Caco-2 (cell line): ENCODE measurements at regions not wholly inside any gene's neighbourhood (a gene's known extent, or its start where the extent isn't known, plus 50 kb on each side); places are given as distances from the start of the nearest gene placed in this dataset.

Experiments used
- BruUV-seq: library from RNA; stranded (reverse); fragments of 400-500 nt; replicated peaks from 2 replicates; lab custom pipeline; 2021; lab: Mats Ljungman, UMichigan
- CTCF ChIA-PET: fragments of 300-600 bp; sonication (Branson Sonifier 250); formaldehyde crosslinking; loops from one replicate; lab custom pipeline; 2022; ENCODE audit warnings: antibody characterized with exemption; lab: Charles Lee
- POLR2A ChIA-PET: fragments of 300-600 bp; sonication (Branson Sonifier 250); formaldehyde crosslinking; loops from one replicate; lab custom pipeline; 2022; ENCODE audit warnings: antibody characterized with exemption; lab: Charles Lee
- DNase-seq, 2 experiments: peaks; one replicate each; pipeline versions ENCODE4 v3.0.0 to v3.0.0-alpha.2; 2020 to 2022
- H3K27me3 ChIP-seq: replicated peaks from 2 replicates; pipeline ENCODE4 v1.6.0; 2011; ENCODE audit warnings: low read length; ENCODE audit not compliant: control insufficient read depth, insufficient read depth
- H3K36me3 ChIP-seq: 2 replicates; pipeline ENCODE4 v1.5.1; 2011; ENCODE audit warnings: low read length; ENCODE audit not compliant: control insufficient read depth, insufficient read depth
- H3K4me1 ChIP-seq: fragments of 250-450 bp; sonication (Bioruptor Pico); 2 replicates; pipeline ENCODE4 v1.5.1; 2020; ENCODE audit warnings: mild to moderate bottlenecking
- H3K4me3 ChIP-seq: 2 replicates; pipeline ENCODE4 v1.5.1; 2011; ENCODE audit warnings: low read depth, mild to moderate bottlenecking, control low read depth, low read length
- H3K9me3 ChIP-seq: fragments of 250-450 bp; sonication (Bioruptor Pico); 2 replicates; pipeline ENCODE4 v1.5.1; 2020; ENCODE audit warnings: mild to moderate bottlenecking, moderate library complexity
- H3K27ac Mint-ChIP-seq: one replicate; pipeline ENCODE4 v1.8.0; 2022; ENCODE audit warnings: mixed read lengths; ENCODE audit not compliant: unreplicated experiment
- H3K27me3 Mint-ChIP-seq: one replicate; pipeline ENCODE4 v1.8.0; 2022; ENCODE audit warnings: mixed read lengths; ENCODE audit not compliant: insufficient read depth, unreplicated experiment
- H3K36me3 Mint-ChIP-seq: one replicate; pipeline ENCODE4 v1.8.0; 2022; ENCODE audit warnings: mild to moderate bottlenecking, mixed read lengths; ENCODE audit not compliant: insufficient read depth, unreplicated experiment
- H3K4me1 Mint-ChIP-seq: one replicate; pipeline ENCODE4 v1.8.0; 2022; ENCODE audit warnings: low read depth, mixed read lengths; ENCODE audit not compliant: unreplicated experiment
- H3K4me3 Mint-ChIP-seq: one replicate; pipeline ENCODE4 v1.8.0; 2022; ENCODE audit warnings: mild to moderate bottlenecking, moderate library complexity, mixed read lengths; ENCODE audit not compliant: unreplicated experiment
- H3K9me3 Mint-ChIP-seq: one replicate; pipeline ENCODE4 v1.8.0; 2022; ENCODE audit warnings: mixed read lengths; ENCODE audit not compliant: unreplicated experiment
- intact Hi-C: fragments of 100-400 bp; cut with micrococcal nuclease; formaldehyde crosslinking; loops from one replicate; pipeline ENCODE4 v1.10.0; 2022; ENCODE audit not compliant: unreplicated experiment
- TF ChIP-seq, protein P1 (sequence below), 2 experiments: fragments of 200-600 bp in 1 of 2; IDR thresholded peaks; 1 replicate in 1 of 2; 2 replicates in 1 of 2; pipeline versions ENCODE4 v1.5.1 to v1.8.0; 2011 to 2022; ENCODE audit warnings: antibody characterized with exemption in 1 of 2, control low read depth in 1 of 2, inconsistent platforms in 1 of 2, low read depth in 1 of 2, low read length in 1 of 2, mild to moderate bottlenecking in 1 of 2, moderate library complexity in 1 of 2; ENCODE audit not compliant: insufficient read depth in 1 of 2, severe bottlenecking in 1 of 2, unreplicated experiment in 1 of 2

GRCh38 chr20:7207186-7207798, 439.8 kb downstream of the BMP2 start:
- H3K36me3 ChIP-seq, result no peaks in the 10 kb centered on the region
- DNase-seq, result no peak
- TF ChIP-seq, protein P1, sequence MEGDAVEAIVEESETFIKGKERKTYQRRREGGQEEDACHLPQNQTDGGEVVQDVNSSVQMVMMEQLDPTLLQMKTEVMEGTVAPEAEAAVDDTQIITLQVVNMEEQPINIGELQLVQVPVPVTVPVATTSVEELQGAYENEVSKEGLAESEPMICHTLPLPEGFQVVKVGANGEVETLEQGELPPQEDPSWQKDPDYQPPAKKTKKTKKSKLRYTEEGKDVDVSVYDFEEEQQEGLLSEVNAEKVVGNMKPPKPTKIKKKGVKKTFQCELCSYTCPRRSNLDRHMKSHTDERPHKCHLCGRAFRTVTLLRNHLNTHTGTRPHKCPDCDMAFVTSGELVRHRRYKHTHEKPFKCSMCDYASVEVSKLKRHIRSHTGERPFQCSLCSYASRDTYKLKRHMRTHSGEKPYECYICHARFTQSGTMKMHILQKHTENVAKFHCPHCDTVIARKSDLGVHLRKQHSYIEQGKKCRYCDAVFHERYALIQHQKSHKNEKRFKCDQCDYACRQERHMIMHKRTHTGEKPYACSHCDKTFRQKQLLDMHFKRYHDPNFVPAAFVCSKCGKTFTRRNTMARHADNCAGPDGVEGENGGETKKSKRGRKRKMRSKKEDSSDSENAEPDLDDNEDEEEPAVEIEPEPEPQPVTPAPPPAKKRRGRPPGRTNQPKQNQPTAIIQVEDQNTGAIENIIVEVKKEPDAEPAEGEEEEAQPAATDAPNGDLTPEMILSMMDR (IDR thresholded peaks at IDR 0.05; ENCODE audit: insufficient read depth in 1 of 2, low read depth in 1 of 2, low read length in 1 of 2, severe bottlenecking in 1 of 2, unreplicated experiment in 1 of 2), result no peak
- Mint-ChIP-seq H3K4me1 (no peaks in the 10 kb centered on the region), H3K27ac (no peak overlapping the region), H3K36me3 (no peaks in the 10 kb centered on the region), H3K4me3 (no peak overlapping the region), H3K27me3 (no peaks in the 10 kb centered on the region), H3K9me3 (no peaks in the 10 kb centered on the region)
- BruUV-seq, result no TSS peak
- H3K4me1 ChIP-seq, result no peaks in the 10 kb centered on the region
- CTCF ChIA-PET, result no interaction called here
- no peak overlapping the region for H3K4me3 ChIP-seq
- H3K27me3 ChIP-seq, result no peaks in the 10 kb centered on the region; the same call in 1 of the 2 replicates
- intact Hi-C loops, result no loop called here
- H3K9me3 ChIP-seq, result peaks cover 6% of the 10 kb centered on the region
- POLR2A ChIA-PET, result no interaction called here

GRCh38 chr20:7210910-7211309, 443.4 kb downstream of the BMP2 start:
- Mint-ChIP-seq H3K4me3 (no peak overlapping the region), H3K4me1 (no peaks in the 10 kb centered on the region), H3K9me3 (no peaks in the 10 kb centered on the region), H3K27ac (no peak overlapping the region), H3K36me3 (no peaks in the 10 kb centered on the region), H3K27me3 (no peaks in the 10 kb centered on the region)
- TF ChIP-seq, protein P1 (IDR thresholded peaks at IDR 0.05; ENCODE audit: insufficient read depth in 1 of 2, low read depth in 1 of 2, low read length in 1 of 2, severe bottlenecking in 1 of 2, unreplicated experiment in 1 of 2), result no peak
- Histone ChIP-seq H3K9me3 (peaks cover 6% of the 10 kb centered on the region; the same call in 1 of the 2 replicates), H3K4me3 (no peak overlapping the region), H3K36me3 (no peaks in the 10 kb centered on the region), H3K27me3 (no peaks in the 10 kb centered on the region; the same call in 1 of the 2 replicates), H3K4me1 (no peaks in the 10 kb centered on the region)
- intact Hi-C loops, result no loop called here
- no TSS peak for BruUV-seq
- DNase-seq, result no peak
- CTCF ChIA-PET, result no interaction called here
- POLR2A ChIA-PET, result no interaction called here

GRCh38 chr20:7214081-7214740, 446.7 kb downstream of the BMP2 start:
- CTCF ChIA-PET, result no interaction called here
- Mint-ChIP-seq H3K4me1 (no peaks in the 10 kb centered on the region), H3K27me3 (no peaks in the 10 kb centered on the region)

More at GRCh38 chr20:7214081-7214740, 446.7 kb downstream of the BMP2 start:
- H3K27ac Mint-ChIP-seq, result no peak overlapping the region
- H3K9me3 ChIP-seq, result no peaks in the 10 kb centered on the region
- no TSS peak for BruUV-seq
- DNase-seq, result no peak
- no peak overlapping the region for H3K4me3 ChIP-seq
- H3K9me3 Mint-ChIP-seq, result no peaks in the 10 kb centered on the region
- no peak overlapping the region for H3K4me3 Mint-ChIP-seq
- intact Hi-C loops, result no loop called here
- H3K4me1 ChIP-seq, result no peaks in the 10 kb centered on the region
- POLR2A ChIA-PET, result no interaction called here
- no peaks in the 10 kb centered on the region for H3K27me3 ChIP-seq
- H3K36me3 ChIP-seq, result no peaks in the 10 kb centered on the region
- TF ChIP-seq, protein P1 (IDR thresholded peaks at IDR 0.05; ENCODE audit: insufficient read depth in 1 of 2, low read depth in 1 of 2, low read length in 1 of 2, severe bottlenecking in 1 of 2, unreplicated experiment in 1 of 2), result no peak
- no peaks in the 10 kb centered on the region for H3K36me3 Mint-ChIP-seq
